ENCODE measurements at regions not wholly inside any gene's neighbourhood (a gene's known extent, or its start where the extent isn't known, plus 50 kb on each side); places are given as distances from the start of the nearest gene placed in this dataset.
"Not testable (repeated sequence)": the region's sequence is repeated elsewhere in the genome, so short reads cannot be mapped to it uniquely, and the experiment has no call there.

GRCh38 chr3:104428337-104428925, 938.3 kb upstream of the ALCAM start:
- H3K4me1 ChIP-seq (ENCODE audit: insufficient read depth, insufficient read length), result no peaks in the 10 kb centered on the region
- H3K9me3 ChIP-seq (ENCODE audit: insufficient read depth, low read length), result no peaks in the 10 kb centered on the region
- no peaks in the 10 kb centered on the region for H3K27me3 ChIP-seq (ENCODE audit: insufficient read depth, insufficient read length)
- no peak for DNase-seq (ENCODE audit: low read depth, low spot score)
- no peak overlapping the region for H3K9ac ChIP-seq (ENCODE audit: insufficient read length, low read depth)
- H3K36me3 ChIP-seq (ENCODE audit: insufficient read depth, insufficient read length, low read length), result no peaks in the 10 kb centered on the region
- no peak for TF ChIP-seq YY1 (IDR thresholded peaks at IDR 0.05; ENCODE audit: insufficient read depth, insufficient read length)
- TF ChIP-seq ZNF274 (IDR thresholded peaks at IDR 0.05; ENCODE audit: low read depth, low read length), result no peak
- TF ChIP-seq SUZ12 (IDR thresholded peaks at IDR 0.05; ENCODE audit: extremely low read depth, insufficient read depth, insufficient read length), result no peak
- no peak overlapping the region for H3K4me3 ChIP-seq (ENCODE audit: insufficient read length, low read depth)

- H3K9ac ChIP-seq (ENCODE audit: insufficient read length, low read depth), result no peak overlapping the region
- DNase-seq (ENCODE audit: low read depth, low spot score), result no peak
- H3K4me1 ChIP-seq (ENCODE audit: insufficient read depth, insufficient read length), result no peaks in the 10 kb centered on the region
- TF ChIP-seq ZNF274 (IDR thresholded peaks at IDR 0.05; ENCODE audit: low read depth, low read length) (no peak), SUZ12 (IDR thresholded peaks at IDR 0.05; ENCODE audit: extremely low read depth, insufficient read depth, insufficient read length) (no peak)
- H3K27me3 ChIP-seq (ENCODE audit: insufficient read depth, insufficient read length), result no peaks in the 10 kb centered on the region
- H3K9me3 ChIP-seq (ENCODE audit: insufficient read depth, low read length), result no peaks in the 10 kb centered on the region
- H3K4me3 ChIP-seq (ENCODE audit: insufficient read length, low read depth), result no peak overlapping the region
- H3K36me3 ChIP-seq (ENCODE audit: insufficient read depth, insufficient read length, low read length), result no peaks in the 10 kb centered on the region
These were observed 937.0 kb upstream of the ALCAM start for GRCh38 chr3:104429727-104430126.

- no peak overlapping the region for H3K4me3 ChIP-seq (ENCODE audit: insufficient read length, low read depth)
- DNase-seq (ENCODE audit: low read depth, low spot score), result no peak
- H3K27me3 ChIP-seq (ENCODE audit: insufficient read depth, insufficient read length), result no peaks in the 10 kb centered on the region
- no peak for TF ChIP-seq SUZ12 (IDR thresholded peaks at IDR 0.05; ENCODE audit: extremely low read depth, insufficient read depth, insufficient read length)
- TF ChIP-seq YY1 (IDR thresholded peaks at IDR 0.05; ENCODE audit: insufficient read depth, insufficient read length), result no peak
- no peaks in the 10 kb centered on the region for H3K36me3 ChIP-seq (ENCODE audit: insufficient read depth, insufficient read length, low read length)
- H3K4me1 ChIP-seq (ENCODE audit: insufficient read depth, insufficient read length), result no peaks in the 10 kb centered on the region
- no peak overlapping the region for H3K9ac ChIP-seq (ENCODE audit: insufficient read length, low read depth)
- H3K9me3 ChIP-seq (ENCODE audit: insufficient read depth, low read length), result 0 out of 2 replicates have a peak, but pooled peaks cover 6% of the 10 kb centered on the region
These were observed 930.2 kb upstream of the ALCAM start for GRCh38 chr3:104436506-104436905.

DNA sequence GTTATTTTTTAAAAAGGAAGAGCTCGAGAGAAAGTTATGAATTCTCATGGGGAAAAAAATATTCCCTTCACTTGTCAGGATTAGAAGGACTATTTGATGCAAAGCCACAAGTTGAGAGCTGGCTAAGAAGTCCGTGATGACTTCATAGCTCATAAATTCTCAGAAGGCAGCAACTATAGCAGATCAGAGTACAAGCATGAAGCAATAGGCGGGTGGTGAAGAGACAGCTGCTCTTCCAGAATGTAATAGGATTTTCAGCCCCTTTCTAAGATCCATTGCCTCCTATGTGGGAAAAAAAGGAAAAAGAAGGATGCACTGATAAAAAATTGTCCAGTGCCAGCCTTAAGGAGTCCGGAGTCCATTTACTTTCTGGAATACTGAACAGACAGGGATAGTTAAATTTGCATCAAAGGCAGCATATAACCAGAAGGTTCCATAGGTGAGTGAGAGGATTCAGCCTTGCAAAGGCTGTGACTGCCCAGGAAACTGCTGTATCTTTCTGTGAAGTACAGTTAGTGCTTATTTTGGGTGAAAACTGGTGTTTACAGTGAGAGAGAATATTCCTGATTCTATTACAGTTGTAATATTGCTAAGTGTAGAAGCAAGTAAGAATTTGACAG, 929.5 kb upstream of the ALCAM start:
- Histone ChIP-seq H3K36me3 (ENCODE audit: insufficient read depth, insufficient read length, low read length) (no peaks in the 10 kb centered on the region), H3K9ac (ENCODE audit: insufficient read length, low read depth) (no peak overlapping the region), H3K9me3 (ENCODE audit: insufficient read depth, low read length) (0 out of 2 replicates have a peak, but pooled peaks cover 6% of the 10 kb centered on the region), H3K4me1 (ENCODE audit: insufficient read depth, insufficient read length) (no peaks in the 10 kb centered on the region), H3K27me3 (ENCODE audit: insufficient read depth, insufficient read length) (no peaks in the 10 kb centered on the region), H3K4me3 (ENCODE audit: insufficient read length, low read depth) (no peak overlapping the region)
- no peak for DNase-seq (ENCODE audit: low read depth, low spot score)
- TF ChIP-seq YY1 (IDR thresholded peaks at IDR 0.05; ENCODE audit: insufficient read depth, insufficient read length) (no peak), SUZ12 (IDR thresholded peaks at IDR 0.05; ENCODE audit: extremely low read depth, insufficient read depth, insufficient read length) (no peak), ZNF274 (IDR thresholded peaks at IDR 0.05; ENCODE audit: low read depth, low read length) (no peak)

DNA sequence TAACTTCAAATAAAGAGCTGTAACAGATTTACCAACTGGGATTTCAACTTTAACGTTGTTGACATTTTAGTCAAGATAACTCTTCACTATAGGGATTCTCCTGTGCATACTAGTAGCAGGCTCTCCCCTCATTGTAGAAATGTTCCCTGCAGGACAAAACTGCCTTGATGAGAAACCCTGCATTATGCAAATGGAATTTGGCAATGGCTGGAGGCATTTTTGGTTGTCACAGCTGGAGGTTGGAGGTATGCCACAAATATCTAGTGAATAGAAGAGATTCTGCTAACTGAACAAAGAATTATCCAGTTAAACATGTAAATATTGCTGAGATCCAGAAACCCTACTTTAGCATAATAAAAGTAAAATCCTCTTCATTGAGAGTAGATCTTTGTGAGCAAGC, 928.8 kb upstream of the ALCAM start:
- Histone ChIP-seq H3K4me3 (ENCODE audit: insufficient read length, low read depth) (no peak overlapping the region), H3K4me1 (ENCODE audit: insufficient read depth, insufficient read length) (no peaks in the 10 kb centered on the region), H3K9ac (ENCODE audit: insufficient read length, low read depth) (no peak overlapping the region), H3K27me3 (ENCODE audit: insufficient read depth, insufficient read length) (no peaks in the 10 kb centered on the region), H3K9me3 (ENCODE audit: insufficient read depth, low read length) (0 out of 2 replicates have a peak, but pooled peaks cover 6% of the 10 kb centered on the region), H3K36me3 (ENCODE audit: insufficient read depth, insufficient read length, low read length) (no peaks in the 10 kb centered on the region)
- peak; percentile 8 for DNase-seq (ENCODE audit: low read depth, low spot score)
- TF ChIP-seq SUZ12 (IDR thresholded peaks at IDR 0.05; ENCODE audit: extremely low read depth, insufficient read depth, insufficient read length) (no peak), YY1 (IDR thresholded peaks at IDR 0.05; ENCODE audit: insufficient read depth, insufficient read length) (no peak), ZNF274 (IDR thresholded peaks at IDR 0.05; ENCODE audit: low read depth, low read length) (no peak)

DNA sequence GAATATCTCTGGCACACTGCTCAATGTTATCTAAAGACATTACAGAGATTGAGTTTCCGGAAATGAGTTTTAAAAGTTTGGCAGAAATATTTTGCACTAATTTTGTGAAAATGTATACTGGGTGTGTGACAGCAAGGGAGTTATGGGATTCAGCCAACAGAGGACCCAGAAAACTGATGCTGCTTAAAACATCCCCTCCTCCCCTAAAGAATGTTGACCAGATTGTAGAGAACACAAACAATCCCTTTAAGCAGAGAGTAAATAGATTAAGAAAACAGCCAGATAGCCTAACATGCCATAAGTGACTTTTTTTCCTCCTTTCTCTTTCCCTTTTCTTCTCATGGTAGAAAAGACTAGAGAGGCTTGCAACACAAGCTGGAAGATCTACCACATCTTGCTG, 928.0 kb upstream of the ALCAM start:
- no peak for TF ChIP-seq YY1 (IDR thresholded peaks at IDR 0.05; ENCODE audit: insufficient read depth, insufficient read length)
- TF ChIP-seq SUZ12 (IDR thresholded peaks at IDR 0.05; ENCODE audit: extremely low read depth, insufficient read depth, insufficient read length), result no peak
- no peak for TF ChIP-seq ZNF274 (IDR thresholded peaks at IDR 0.05; ENCODE audit: low read depth, low read length)
- no peaks in the 10 kb centered on the region for H3K27me3 ChIP-seq (ENCODE audit: insufficient read depth, insufficient read length)
- no peaks in the 10 kb centered on the region for H3K36me3 ChIP-seq (ENCODE audit: insufficient read depth, insufficient read length, low read length)
- no peak overlapping the region for H3K4me3 ChIP-seq (ENCODE audit: insufficient read length, low read depth)
- H3K9ac ChIP-seq (ENCODE audit: insufficient read length, low read depth), result no peak overlapping the region
- no peak for DNase-seq (ENCODE audit: low read depth, low spot score)
- no peaks in the 10 kb centered on the region for H3K4me1 ChIP-seq (ENCODE audit: insufficient read depth, insufficient read length)
- 0 out of 2 replicates have a peak, but pooled peaks cover 6% of the 10 kb centered on the region for H3K9me3 ChIP-seq (ENCODE audit: insufficient read depth, low read length)

DNA sequence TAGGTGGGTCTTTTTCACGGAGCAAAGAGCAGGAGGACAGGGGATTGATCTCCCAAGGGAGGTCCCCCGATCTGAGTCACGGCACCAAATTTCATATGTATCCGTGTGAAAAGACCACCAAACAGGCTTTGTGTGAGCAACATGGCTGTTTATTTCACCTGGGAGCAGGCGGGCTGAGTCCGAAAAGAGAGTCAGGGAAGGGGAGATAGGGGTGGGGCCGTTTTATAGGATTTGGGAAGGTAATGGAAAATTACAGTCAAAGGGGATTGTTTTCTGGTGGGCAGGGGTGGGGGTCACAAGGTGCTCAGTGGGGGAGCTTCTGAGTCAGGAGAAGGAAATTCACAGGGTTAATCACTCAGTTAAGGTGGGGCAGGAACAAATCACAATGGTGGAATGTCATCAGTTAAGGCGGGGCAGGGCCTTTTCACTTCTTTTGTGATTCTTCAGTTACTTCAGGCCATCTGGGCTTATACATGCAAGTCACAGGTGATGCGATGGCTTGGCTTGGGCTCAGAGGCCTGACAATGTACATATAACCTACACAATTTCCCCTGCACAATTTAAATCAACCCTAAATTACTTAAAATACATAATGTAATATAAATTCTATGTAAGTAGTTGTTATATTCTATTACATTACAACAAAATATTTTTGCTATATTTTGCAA, 921.3 kb upstream of the ALCAM start:
- not testable (repeated sequence) for H3K36me3 ChIP-seq (ENCODE audit: insufficient read depth, insufficient read length, low read length); H3K4me1 ChIP-seq (ENCODE audit: insufficient read depth, insufficient read length); H3K9me3 ChIP-seq (ENCODE audit: insufficient read depth, low read length); H3K9ac ChIP-seq (ENCODE audit: insufficient read length, low read depth); H3K4me3 ChIP-seq (ENCODE audit: insufficient read length, low read depth); H3K27me3 ChIP-seq (ENCODE audit: insufficient read depth, insufficient read length); DNase-seq (ENCODE audit: low read depth, low spot score)
